IMR-90 (cell line): ENCODE measurements at regions not wholly inside any gene's neighbourhood (a gene's known extent, or its start where the extent isn't known, plus 50 kb on each side); places are given as distances from the start of the nearest gene placed in this dataset.

Experiments used
- ATAC-seq: fragments of 200-7000 bp; cut with Tn5 transposase; 2 replicates; pipeline ENCODE4 v1.9.1; 2020; ENCODE audit warnings: low read depth, mild to moderate bottlenecking, moderate library complexity
- BruUV-seq: library from RNA; stranded (reverse); fragments of 400-500 nt; replicated peaks from 2 replicates; lab custom pipeline; 2021; lab: Mats Ljungman, UMichigan
- CTCF ChIA-PET: fragments of 300-600 bp; formaldehyde crosslinking; extraction: SDS; loops from one replicate; lab custom pipeline; 2021; ENCODE audit warnings: antibody characterized with exemption; lab: Yijun Ruan, JAX
- POLR2A ChIA-PET: fragments of 300-600 bp; sonication (Branson Sonifier 250); formaldehyde crosslinking; loops from one replicate; lab custom pipeline; 2022; ENCODE audit warnings: antibody characterized with exemption; ENCODE audit not compliant: unreplicated experiment; lab: Charles Lee
- DNase-seq: peaks from one replicate; pipeline ENCODE4 v3.0.0; 2013
- H2AFZ ChIP-seq: replicated peaks from 2 replicates; pipeline ENCODE3; 2013; ENCODE audit warnings: low read length, mild to moderate bottlenecking; ENCODE audit not compliant: poor library complexity
- H2AK5ac ChIP-seq: 2 replicates; pipeline ENCODE4 v1.6.1; 2013; ENCODE audit warnings: low read depth, low read length, inconsistent platforms
- H2AK9ac ChIP-seq: replicated peaks from 2 replicates; pipeline ENCODE3; 2013; ENCODE audit warnings: mild to moderate bottlenecking, low read depth, low read length, moderate library complexity; ENCODE audit not compliant: poor library complexity
- H2BK120ac ChIP-seq: 2 replicates; pipeline ENCODE4 v1.6.1; 2013; ENCODE audit warnings: low read depth, low read length, inconsistent platforms
- H2BK15ac ChIP-seq: 3 replicates; pipeline ENCODE4 v1.6.1; 2013; ENCODE audit warnings: low read depth, low read length, inconsistent platforms
- H2BK20ac ChIP-seq: 2 replicates; pipeline ENCODE4 v1.6.1; 2013; ENCODE audit warnings: low read depth, mild to moderate bottlenecking, inconsistent platforms, low read length, moderate library complexity
- H2BK5ac ChIP-seq: 2 replicates; pipeline ENCODE4 v1.6.1; 2013; ENCODE audit warnings: mild to moderate bottlenecking, low read depth, low read length, inconsistent platforms; ENCODE audit not compliant: poor library complexity, severe bottlenecking
- H3K14ac ChIP-seq: replicated peaks from 2 replicates; pipeline ENCODE4 v1.6.1; 2013; ENCODE audit warnings: low read depth, low read length, inconsistent platforms
- H3K18ac ChIP-seq: 2 replicates; pipeline ENCODE4 v1.6.1; 2013; ENCODE audit warnings: low read depth, low read length, control low read depth
- H3K23ac ChIP-seq: 2 replicates; pipeline ENCODE4 v1.6.1; 2013; ENCODE audit warnings: low read depth, low read length, inconsistent platforms
- H3K27ac ChIP-seq: 2 replicates; pipeline ENCODE4 v1.5.1; 2013; ENCODE audit warnings: mild to moderate bottlenecking, control low read depth, low read length; ENCODE audit not compliant: insufficient read depth
- H3K27me3 ChIP-seq: 2 replicates; pipeline ENCODE4 v1.6.1; 2013; ENCODE audit warnings: low read length; ENCODE audit not compliant: control insufficient read depth, insufficient read depth
- H3K36me3 ChIP-seq: 2 replicates; pipeline ENCODE4 v1.6.1; 2013; ENCODE audit warnings: low read length, mixed read lengths; ENCODE audit not compliant: control insufficient read depth, insufficient read depth
- H3K4ac ChIP-seq: 2 replicates; pipeline ENCODE4 v1.6.1; 2013; ENCODE audit warnings: low read depth, low read length, inconsistent platforms
- H3K4me1 ChIP-seq: 2 replicates; pipeline ENCODE4 v1.6.1; 2013; ENCODE audit warnings: low read length, mixed read lengths; ENCODE audit not compliant: control insufficient read depth, insufficient read depth
- H3K4me2 ChIP-seq: 2 replicates; pipeline ENCODE4 v1.6.1; 2013; ENCODE audit warnings: low read depth, mild to moderate bottlenecking, control low read depth, low read length, moderate library complexity
- H3K4me3 ChIP-seq: 2 replicates; pipeline ENCODE4 v1.5.1; 2013; ENCODE audit warnings: low read depth, mild to moderate bottlenecking, control low read depth, low read length, moderate library complexity; ENCODE audit not compliant: insufficient read depth
- H3K56ac ChIP-seq: 2 replicates; pipeline ENCODE4 v1.6.1; 2013; ENCODE audit warnings: low read length, inconsistent platforms; ENCODE audit not compliant: insufficient read depth; ENCODE audit errors: extremely low read depth
- H3K79me1 ChIP-seq, 2 experiments: 2 replicates each; pipeline ENCODE4 v1.6.1; 2013; ENCODE audit warnings: low read length in 2 of 2, inconsistent platforms in 1 of 2, low read depth in 1 of 2
- H3K9ac ChIP-seq: 2 replicates; pipeline ENCODE4 v1.6.1; 2013; ENCODE audit warnings: low read depth, low read length, control low read depth
- H3K9me1 ChIP-seq: 2 replicates; pipeline ENCODE4 v1.6.1; 2013; ENCODE audit warnings: low read length, inconsistent platforms; ENCODE audit not compliant: insufficient read depth
- H3K9me3 ChIP-seq: 2 replicates; pipeline ENCODE4 v1.6.1; 2013; ENCODE audit warnings: low read length; ENCODE audit not compliant: control insufficient read depth, insufficient read depth
- H4K20me1 ChIP-seq: 2 replicates; pipeline ENCODE4 v1.6.1; 2013; ENCODE audit warnings: low read length, inconsistent platforms; ENCODE audit not compliant: insufficient read depth
- H4K5ac ChIP-seq: 2 replicates; pipeline ENCODE4 v1.6.1; 2013; ENCODE audit warnings: mild to moderate bottlenecking, low read depth, low read length, control low read depth
- H4K8ac ChIP-seq, 2 experiments: 2 replicates each; pipeline ENCODE4 v1.6.1; 2013; ENCODE audit warnings: low read depth in 2 of 2, low read length in 2 of 2, control low read depth in 1 of 2, inconsistent platforms in 1 of 2
- H4K91ac ChIP-seq: 2 replicates; pipeline ENCODE4 v1.6.1; 2013; ENCODE audit warnings: low read depth, low read length, inconsistent platforms; ENCODE audit not compliant: insufficient read depth
- BHLHE40 ChIP-seq: fragments of 150-350 bp; IDR thresholded peaks from 2 replicates; pipeline ENCODE4 v1.6.1; 2016; ENCODE audit warnings: mild to moderate bottlenecking, low read depth, low read length
- FOS ChIP-seq: fragments of 150-350 bp; IDR thresholded peaks from 2 replicates; pipeline ENCODE4 v1.6.1; 2016; ENCODE audit warnings: low read depth, low read length
- MAZ ChIP-seq: IDR thresholded peaks from 2 replicates; pipeline ENCODE4 v1.6.1; 2012; ENCODE audit warnings: low read depth, mild to moderate bottlenecking, low read length, improper control_type of control experiment, moderate library complexity, borderline replicate concordance
- MXI1 ChIP-seq: IDR thresholded peaks from 2 replicates; pipeline ENCODE4 v1.6.1; 2012; ENCODE audit warnings: low read depth, mild to moderate bottlenecking, low read length, moderate library complexity, borderline replicate concordance
- NFE2L2 ChIP-seq: fragments of 150-350 bp; IDR thresholded peaks from 2 replicates; pipeline ENCODE4 v1.6.1; 2016; ENCODE audit warnings: low read depth, mild to moderate bottlenecking, low read length
- WGBS, 2 experiments: methylation state at CpG; one replicate each; pipeline versions ENCODE4 v1.1.5 to v1.1.7; 2013; ENCODE audit warnings: missing lambda C conversion rate in 2 of 2; ENCODE audit not compliant: insufficient read length in 1 of 2; ENCODE audit errors: extremely low coverage in 2 of 2; 5-methylcytosine and 5-hydroxymethylcytosine counted together
- dilution Hi-C: fragments of 300-500 bp; cut with HindIII; formaldehyde crosslinking; loops from one replicate; pipeline ENCODE4 v1.14.3; 2018; ENCODE audit warnings: low sequenced_read_pairs; ENCODE audit not compliant: unreplicated experiment
- in situ Hi-C: fragments of 300-500 bp; cut with MboI; formaldehyde crosslinking; loops from 3 replicates; pipeline ENCODE4 v1.14.3; 2019; ENCODE audit warnings: low sequenced_read_pairs, inconsistent platforms, mixed read lengths
- intact Hi-C: fragments of 100-400 bp; cut with micrococcal nuclease; formaldehyde crosslinking; loops from 2 replicates; pipeline ENCODE4 v1.10.0; 2022
- TF ChIP-seq, protein P1 (sequence below): conservative IDR thresholded peaks from 2 replicates; pipeline ENCODE4 v1.5.1; 2012; ENCODE audit warnings: mild to moderate bottlenecking, low read depth, low read length, improper control_type of control experiment
- TF ChIP-seq, protein P2 (sequence below): fragments of 150-350 bp; IDR thresholded peaks from 2 replicates; pipeline ENCODE4 v1.6.1; 2016; ENCODE audit warnings: low read depth, mild to moderate bottlenecking, low read length, moderate library complexity, borderline replicate concordance

DNA sequence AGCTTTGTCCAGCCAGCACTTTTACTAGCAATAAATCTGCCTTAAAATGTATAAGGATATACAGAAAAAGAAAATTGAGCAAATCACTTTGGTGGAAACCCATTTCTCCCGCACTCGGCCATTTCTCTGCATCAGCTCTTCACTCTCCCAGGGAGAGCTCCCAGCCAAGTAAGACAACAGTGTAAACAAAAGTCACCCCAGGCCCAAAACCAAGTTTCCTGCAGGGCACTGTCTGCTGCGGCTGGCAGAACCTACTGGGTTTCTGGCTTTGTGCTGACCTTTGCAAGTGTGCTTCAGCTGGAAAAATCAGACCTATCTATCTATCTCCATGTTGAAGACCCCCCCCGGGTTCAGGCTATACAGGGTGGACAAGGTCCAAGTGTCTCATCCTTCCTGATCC, 476.7 kb upstream of the CAMK1G start:
- no peaks in the 10 kb centered on the region for H3K9me1 ChIP-seq
- WGBS, 2 experiments, result no CpG with 5 or more reads among the region's 4 CpGs
- H3K56ac ChIP-seq, result no peak overlapping the region
- DNase-seq (no peak), ATAC-seq (no peak)
- no peak overlapping the region for H2BK5ac ChIP-seq
- H3K4me3 ChIP-seq, result no peak overlapping the region
- no peaks in the 10 kb centered on the region; the same call in 1 of the 2 replicates for H3K9me3 ChIP-seq
- H4K91ac ChIP-seq, result no peak overlapping the region
- no peaks in the 10 kb centered on the region for H3K79me1 ChIP-seq
- ChIA-PET CTCF (no interaction called here), POLR2A (no interaction called here)
- H4K5ac ChIP-seq, result no peak overlapping the region
- no peak overlapping the region for H2AK9ac ChIP-seq
- TF ChIP-seq, protein P1, sequence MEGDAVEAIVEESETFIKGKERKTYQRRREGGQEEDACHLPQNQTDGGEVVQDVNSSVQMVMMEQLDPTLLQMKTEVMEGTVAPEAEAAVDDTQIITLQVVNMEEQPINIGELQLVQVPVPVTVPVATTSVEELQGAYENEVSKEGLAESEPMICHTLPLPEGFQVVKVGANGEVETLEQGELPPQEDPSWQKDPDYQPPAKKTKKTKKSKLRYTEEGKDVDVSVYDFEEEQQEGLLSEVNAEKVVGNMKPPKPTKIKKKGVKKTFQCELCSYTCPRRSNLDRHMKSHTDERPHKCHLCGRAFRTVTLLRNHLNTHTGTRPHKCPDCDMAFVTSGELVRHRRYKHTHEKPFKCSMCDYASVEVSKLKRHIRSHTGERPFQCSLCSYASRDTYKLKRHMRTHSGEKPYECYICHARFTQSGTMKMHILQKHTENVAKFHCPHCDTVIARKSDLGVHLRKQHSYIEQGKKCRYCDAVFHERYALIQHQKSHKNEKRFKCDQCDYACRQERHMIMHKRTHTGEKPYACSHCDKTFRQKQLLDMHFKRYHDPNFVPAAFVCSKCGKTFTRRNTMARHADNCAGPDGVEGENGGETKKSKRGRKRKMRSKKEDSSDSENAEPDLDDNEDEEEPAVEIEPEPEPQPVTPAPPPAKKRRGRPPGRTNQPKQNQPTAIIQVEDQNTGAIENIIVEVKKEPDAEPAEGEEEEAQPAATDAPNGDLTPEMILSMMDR, result no peak
- TF ChIP-seq, protein P2, sequence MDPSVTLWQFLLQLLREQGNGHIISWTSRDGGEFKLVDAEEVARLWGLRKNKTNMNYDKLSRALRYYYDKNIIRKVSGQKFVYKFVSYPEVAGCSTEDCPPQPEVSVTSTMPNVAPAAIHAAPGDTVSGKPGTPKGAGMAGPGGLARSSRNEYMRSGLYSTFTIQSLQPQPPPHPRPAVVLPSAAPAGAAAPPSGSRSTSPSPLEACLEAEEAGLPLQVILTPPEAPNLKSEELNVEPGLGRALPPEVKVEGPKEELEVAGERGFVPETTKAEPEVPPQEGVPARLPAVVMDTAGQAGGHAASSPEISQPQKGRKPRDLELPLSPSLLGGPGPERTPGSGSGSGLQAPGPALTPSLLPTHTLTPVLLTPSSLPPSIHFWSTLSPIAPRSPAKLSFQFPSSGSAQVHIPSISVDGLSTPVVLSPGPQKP, result no peak
- no peak for TF ChIP-seq MXI1
- no peak for TF ChIP-seq NFE2L2
- TF ChIP-seq BHLHE40, result no peak
- TF ChIP-seq FOS, result no peak
- no peak for TF ChIP-seq MAZ
- no peaks in the 10 kb centered on the region for H3K4me1 ChIP-seq
- H2BK15ac ChIP-seq, result no peak overlapping the region
- no peak overlapping the region for H4K8ac ChIP-seq
- no peaks in the 10 kb centered on the region for H3K27me3 ChIP-seq
- no peak overlapping the region for H2AK5ac ChIP-seq
- no peaks in the 10 kb centered on the region for H3K36me3 ChIP-seq
- no peak overlapping the region for H2BK20ac ChIP-seq
- dilution Hi-C loops, result no loop called here
- no peak overlapping the region for H3K9ac ChIP-seq
- H2AFZ ChIP-seq, result no peak overlapping the region
- no peak overlapping the region for H2BK120ac ChIP-seq
- no peak overlapping the region for H3K18ac ChIP-seq
- H3K4me2 ChIP-seq, result no peak overlapping the region
- intact Hi-C loops, result no loop called here
- no peaks in the 10 kb centered on the region for H4K20me1 ChIP-seq
- no peak overlapping the region for H3K14ac ChIP-seq
- H3K23ac ChIP-seq, result no peak overlapping the region
- no peak overlapping the region for H3K4ac ChIP-seq
- no TSS peak for BruUV-seq
- in situ Hi-C loops, result no loop called here
- no peak overlapping the region for H3K27ac ChIP-seq
